ENCODE measurements at regions not wholly inside any gene's neighbourhood (a gene's known extent, or its start where the extent isn't known, plus 50 kb on each side); places are given as distances from the start of the nearest gene placed in this dataset.

GRCh38 chr20:40512994-40513393 lies 176.0 kb downstream of the MAFB start:
- no peak overlapping the region for H3K4me3 ChIP-seq (ENCODE audit: low read depth, low read length, poor library complexity, severe bottlenecking)
- no peaks in the 10 kb centered on the region for H3K9me2 ChIP-seq (ENCODE audit: low read depth, low read length)
- no peaks in the 10 kb centered on the region for H4K20me1 ChIP-seq (ENCODE audit: insufficient read depth, low read length)
- TF ChIP-seq CTCF (IDR thresholded peaks at IDR 0.05; ENCODE audit: low read length) (no peak), EZH2 (IDR thresholded peaks at IDR 0.05; ENCODE audit: borderline replicate concordance, low read length) (no peak)
- H3K79me2 ChIP-seq (ENCODE audit: insufficient read depth, low read length) = no peaks in the 10 kb centered on the region
- no peaks in the 10 kb centered on the region for H3F3A ChIP-seq (ENCODE audit: insufficient read depth, low read length)
- H2AFZ ChIP-seq (ENCODE audit: low read length) = no peak overlapping the region
- H3K4me2 ChIP-seq (ENCODE audit: low read length) = no peak overlapping the region
- no peak overlapping the region for H3K27ac ChIP-seq (ENCODE audit: low read depth, low read length, poor library complexity, severe bottlenecking)
- no peaks in the 10 kb centered on the region for H3K27me3 ChIP-seq (ENCODE audit: insufficient read depth, low read length)
- no peaks in the 10 kb centered on the region for H3K4me1 ChIP-seq (ENCODE audit: insufficient read depth, low read length, severe bottlenecking)
- no peaks in the 10 kb centered on the region for H3K36me3 ChIP-seq (ENCODE audit: insufficient read depth, low read length)
- H3K9me3 ChIP-seq (ENCODE audit: low read length) = no peaks in the 10 kb centered on the region
- no peak overlapping the region for H3K9ac ChIP-seq (ENCODE audit: low read length)

- H3K79me2 ChIP-seq (ENCODE audit: insufficient read depth, low read length) = no peaks in the 10 kb centered on the region
- no peak overlapping the region for H3K4me2 ChIP-seq (ENCODE audit: low read length)
- H2AFZ ChIP-seq (ENCODE audit: low read length) = no peak overlapping the region
- H3K9me3 ChIP-seq (ENCODE audit: low read length) = no peaks in the 10 kb centered on the region
- H3K9ac ChIP-seq (ENCODE audit: low read length) = no peak overlapping the region
- H3F3A ChIP-seq (ENCODE audit: insufficient read depth, low read length) = no peaks in the 10 kb centered on the region
- no peaks in the 10 kb centered on the region for H4K20me1 ChIP-seq (ENCODE audit: insufficient read depth, low read length)
- H3K27ac ChIP-seq (ENCODE audit: low read depth, low read length, poor library complexity, severe bottlenecking) = no peak overlapping the region
- H3K36me3 ChIP-seq (ENCODE audit: insufficient read depth, low read length) = no peaks in the 10 kb centered on the region
- no peaks in the 10 kb centered on the region for H3K9me2 ChIP-seq (ENCODE audit: low read depth, low read length)
- no peaks in the 10 kb centered on the region for H3K27me3 ChIP-seq (ENCODE audit: insufficient read depth, low read length)
- H3K4me3 ChIP-seq (ENCODE audit: low read depth, low read length, poor library complexity, severe bottlenecking) = no peak overlapping the region
- no peaks in the 10 kb centered on the region for H3K4me1 ChIP-seq (ENCODE audit: insufficient read depth, low read length, severe bottlenecking)
- TF ChIP-seq CTCF (IDR thresholded peaks at IDR 0.05; ENCODE audit: low read length) (no peak), EZH2 (IDR thresholded peaks at IDR 0.05; ENCODE audit: borderline replicate concordance, low read length) (no peak)
Observed at GRCh38 chr20:40512591-40512990, 176.4 kb downstream of the MAFB start.

GRCh38 chr20:40511478-40511877 lies 177.6 kb downstream of the MAFB start:
- Histone ChIP-seq H3K4me2 (ENCODE audit: low read length) (no peak overlapping the region), H3K36me3 (ENCODE audit: insufficient read depth, low read length) (no peaks in the 10 kb centered on the region), H3K27ac (ENCODE audit: low read depth, low read length, poor library complexity, severe bottlenecking) (no peak overlapping the region), H3K9me3 (ENCODE audit: low read length) (no peaks in the 10 kb centered on the region), H3K4me3 (ENCODE audit: low read depth, low read length, poor library complexity, severe bottlenecking) (no peak overlapping the region), H3K9ac (ENCODE audit: low read length) (no peak overlapping the region), H3K4me1 (ENCODE audit: insufficient read depth, low read length, severe bottlenecking) (no peaks in the 10 kb centered on the region), H2AFZ (ENCODE audit: low read length) (no peak overlapping the region), H3K79me2 (ENCODE audit: insufficient read depth, low read length) (no peaks in the 10 kb centered on the region), H3F3A (ENCODE audit: insufficient read depth, low read length) (no peaks in the 10 kb centered on the region), H3K27me3 (ENCODE audit: insufficient read depth, low read length) (no peaks in the 10 kb centered on the region), H3K9me2 (ENCODE audit: low read depth, low read length) (no peaks in the 10 kb centered on the region), H4K20me1 (ENCODE audit: insufficient read depth, low read length) (no peaks in the 10 kb centered on the region)
- no peak for TF ChIP-seq CTCF (IDR thresholded peaks at IDR 0.05; ENCODE audit: low read length)
- no peak for TF ChIP-seq EZH2 (IDR thresholded peaks at IDR 0.05; ENCODE audit: borderline replicate concordance, low read length)
